ENCODE measurements at regions not wholly inside any gene's neighbourhood (a gene's known extent, or its start where the extent isn't known, plus 50 kb on each side); places are given as distances from the start of the nearest gene placed in this dataset.

DNA sequence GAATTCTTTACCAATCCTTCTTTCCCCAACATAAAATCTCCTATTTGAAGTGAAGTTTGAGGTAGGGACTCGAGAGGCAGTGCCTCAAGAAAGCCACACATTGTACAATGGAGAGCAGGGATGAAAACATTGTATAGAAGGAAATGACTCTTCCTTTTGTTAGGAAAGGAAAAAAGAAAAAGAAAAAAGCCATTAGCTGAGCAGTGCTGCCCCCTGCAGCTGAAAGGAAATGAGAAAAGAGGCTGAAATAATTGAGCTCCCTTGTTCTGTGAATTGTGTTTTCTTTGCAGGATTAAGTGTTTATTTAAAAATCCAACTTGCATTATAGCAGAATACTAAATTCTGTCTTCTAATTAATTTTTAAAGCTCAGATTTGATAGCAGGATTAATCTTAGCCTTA lies 162.9 kb upstream of the SASH1 start:
- TF ChIP-seq, protein P1, sequence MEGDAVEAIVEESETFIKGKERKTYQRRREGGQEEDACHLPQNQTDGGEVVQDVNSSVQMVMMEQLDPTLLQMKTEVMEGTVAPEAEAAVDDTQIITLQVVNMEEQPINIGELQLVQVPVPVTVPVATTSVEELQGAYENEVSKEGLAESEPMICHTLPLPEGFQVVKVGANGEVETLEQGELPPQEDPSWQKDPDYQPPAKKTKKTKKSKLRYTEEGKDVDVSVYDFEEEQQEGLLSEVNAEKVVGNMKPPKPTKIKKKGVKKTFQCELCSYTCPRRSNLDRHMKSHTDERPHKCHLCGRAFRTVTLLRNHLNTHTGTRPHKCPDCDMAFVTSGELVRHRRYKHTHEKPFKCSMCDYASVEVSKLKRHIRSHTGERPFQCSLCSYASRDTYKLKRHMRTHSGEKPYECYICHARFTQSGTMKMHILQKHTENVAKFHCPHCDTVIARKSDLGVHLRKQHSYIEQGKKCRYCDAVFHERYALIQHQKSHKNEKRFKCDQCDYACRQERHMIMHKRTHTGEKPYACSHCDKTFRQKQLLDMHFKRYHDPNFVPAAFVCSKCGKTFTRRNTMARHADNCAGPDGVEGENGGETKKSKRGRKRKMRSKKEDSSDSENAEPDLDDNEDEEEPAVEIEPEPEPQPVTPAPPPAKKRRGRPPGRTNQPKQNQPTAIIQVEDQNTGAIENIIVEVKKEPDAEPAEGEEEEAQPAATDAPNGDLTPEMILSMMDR (IDR thresholded peaks at IDR 0.05), result peak in 4 of 5 experiments; percentile 29 to 61 (median 37)
- TF ChIP-seq POLR2A (IDR thresholded peaks at IDR 0.05), result no peak

Data from tibial nerve (tissue), 3 donors.